ENCODE measurements at regions not wholly inside any gene's neighbourhood (a gene's known extent, or its start where the extent isn't known, plus 50 kb on each side); places are given as distances from the start of the nearest gene placed in this dataset.
"Not testable (repeated sequence)": the region's sequence is repeated elsewhere in the genome, so short reads cannot be mapped to it uniquely, and the experiment has no call there.

GRCh38 chr2:87956613-87957012, 59.7 kb downstream of the RNU2-63P start:
- not testable (repeated sequence) for FAIRE-seq; DNase-seq (ENCODE audit: insufficient read length, low spot score)

DNA sequence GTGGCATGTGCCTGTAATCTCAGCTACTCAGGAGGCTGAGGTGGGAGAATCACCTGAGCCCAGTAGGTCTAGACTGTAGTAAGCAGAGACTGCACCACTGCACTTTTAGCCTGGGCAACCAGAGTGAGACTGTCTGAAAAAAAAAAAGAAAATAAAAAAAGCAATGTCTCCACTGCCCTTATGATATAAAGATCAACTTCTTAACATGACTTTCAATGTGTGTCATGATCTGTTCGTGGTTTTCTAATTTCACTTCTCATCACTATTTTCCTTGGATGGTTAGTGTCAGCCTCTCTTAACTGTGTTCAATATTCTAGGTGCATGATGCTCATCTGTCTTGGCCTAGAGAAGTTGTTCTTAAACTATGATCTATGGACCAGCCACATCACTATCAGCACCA, 67.3 kb downstream of the RNU2-63P start:
- DNase-seq (ENCODE audit: insufficient read length, low spot score); FAIRE-seq: not testable (repeated sequence)

DNA sequence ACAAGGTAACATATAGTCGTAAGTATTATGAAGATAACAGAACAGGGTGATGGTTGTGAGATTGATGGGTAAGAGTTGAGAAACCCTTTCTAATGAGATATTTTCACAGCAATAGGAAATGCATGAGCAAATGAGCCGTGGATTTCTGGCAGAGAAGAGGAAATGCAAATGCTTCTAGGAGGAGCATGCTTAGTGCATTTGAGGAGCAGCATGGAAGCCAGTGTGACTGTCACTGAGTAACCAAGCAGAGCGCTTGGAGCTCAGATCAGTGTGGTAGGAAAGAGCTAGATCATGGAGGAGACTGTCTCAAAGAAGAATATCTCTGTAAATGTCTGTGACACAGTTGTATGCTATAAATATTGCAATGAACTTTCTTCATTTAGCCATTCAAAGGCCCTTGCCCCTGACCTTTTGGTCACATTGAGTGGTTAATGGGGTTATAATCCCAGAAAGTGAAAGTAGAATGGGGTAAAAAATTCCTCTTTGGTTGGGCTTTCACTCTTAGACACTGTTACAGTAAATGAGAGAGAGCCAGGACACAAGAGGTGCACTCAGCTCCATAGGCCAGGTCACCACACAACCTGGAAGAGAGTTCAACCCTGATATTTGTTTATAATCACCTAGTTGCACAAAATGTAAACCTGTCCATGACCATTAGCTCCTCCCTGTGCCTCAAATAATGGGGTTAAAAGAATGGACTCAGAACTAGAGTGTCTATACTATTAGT, 69.5 kb downstream of the RNU2-63P start:
- not testable (repeated sequence) for DNase-seq (ENCODE audit: insufficient read length, low spot score); FAIRE-seq

DNA sequence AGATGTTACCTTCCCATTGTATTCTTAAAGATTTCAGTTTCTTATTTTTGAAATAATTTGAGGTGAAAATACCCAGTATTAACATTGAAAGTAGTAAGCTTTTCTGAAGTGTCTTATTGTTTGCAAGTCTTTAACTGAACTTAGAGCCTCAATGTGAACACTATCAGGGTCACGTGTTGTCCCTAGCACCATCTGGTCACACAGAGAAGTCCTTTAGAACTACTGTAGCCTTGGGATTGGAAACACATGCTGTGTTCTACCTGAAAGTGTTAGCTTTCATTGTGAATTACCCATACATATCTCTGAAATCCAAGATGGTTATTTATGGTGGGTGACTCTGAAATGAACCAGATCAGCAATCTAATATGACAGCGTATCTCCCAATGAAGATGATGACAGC, 77.0 kb downstream of the RNU2-63P start:
- FAIRE-seq = peak; percentile 71

DNA sequence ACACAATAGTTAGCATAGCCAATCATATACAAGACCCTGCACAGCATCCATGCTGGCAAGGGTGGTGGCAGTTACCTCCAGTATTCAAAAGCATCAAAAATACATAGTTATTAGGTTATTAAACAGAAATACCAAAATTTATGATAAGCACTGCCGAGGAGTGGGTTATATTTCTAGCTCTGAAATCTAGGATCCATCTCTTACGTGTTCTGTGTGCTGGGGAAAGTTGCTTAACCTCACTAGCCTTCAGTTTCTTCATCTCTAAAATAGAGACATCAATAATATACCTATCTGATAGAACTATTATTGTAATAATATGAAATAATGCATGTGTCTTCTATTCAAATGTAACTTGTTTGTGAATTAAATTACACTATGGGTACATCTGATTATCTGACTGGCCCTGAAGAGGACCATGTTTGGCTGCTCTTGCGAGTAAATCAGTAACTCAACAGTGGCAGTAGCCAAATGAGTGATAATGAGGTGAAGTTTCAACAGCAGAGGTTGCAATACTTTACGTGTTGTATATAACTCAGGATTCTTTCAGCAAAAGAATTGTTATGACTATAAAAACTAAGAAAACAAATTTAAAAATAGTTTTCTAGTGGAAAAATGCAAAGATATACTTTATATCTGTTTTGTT, 93.5 kb upstream of the RGPD2 start:
- not testable (repeated sequence) for FAIRE-seq; DNase-seq (ENCODE audit: insufficient read length, low spot score)

More for the DNA sequence above, 77.0 kb downstream of the RNU2-63P start:
- not testable (repeated sequence) for DNase-seq (ENCODE audit: insufficient read length, low spot score)

DNA sequence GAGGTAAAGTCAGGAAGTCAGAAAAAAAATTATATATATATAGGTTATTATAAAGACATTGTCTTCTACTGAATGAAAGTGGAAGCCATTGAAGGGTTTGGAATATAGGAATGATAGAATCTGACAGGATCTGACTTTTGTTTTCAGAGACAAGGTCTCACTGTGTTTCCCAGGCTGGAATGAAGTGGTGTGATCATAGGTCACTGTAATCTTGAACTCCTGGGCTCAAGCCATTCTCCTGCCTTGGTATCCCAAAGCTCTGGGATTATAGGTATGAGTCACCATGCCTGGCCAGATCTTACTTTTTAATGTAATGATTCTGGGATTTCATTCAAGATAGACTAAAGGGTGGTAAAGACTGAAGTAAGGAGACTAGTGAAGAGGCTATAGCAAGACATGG, 91.6 kb upstream of the RGPD2 start:
- not testable (repeated sequence) for DNase-seq (ENCODE audit: insufficient read length, low spot score); FAIRE-seq

GRCh38 chr2:87910848-87911247, 85.3 kb upstream of the RGPD2 start:
- peak; percentile 85 for FAIRE-seq
- DNase-seq (ENCODE audit: insufficient read length, low spot score) = not testable (repeated sequence)

- FAIRE-seq; DNase-seq (ENCODE audit: insufficient read length, low spot score): not testable (repeated sequence)
These were observed 83.4 kb upstream of the RGPD2 start for GRCh38 chr2:87909042-87909441.

- not testable (repeated sequence) for DNase-seq (ENCODE audit: insufficient read length, low spot score); FAIRE-seq
These were observed 82.0 kb upstream of the RGPD2 start for GRCh38 chr2:87907556-87908099.

- not testable (repeated sequence) for DNase-seq (ENCODE audit: insufficient read length, low spot score); FAIRE-seq
These were observed 77.9 kb upstream of the RGPD2 start for GRCh38 chr2:87903242-87904114.

DNA sequence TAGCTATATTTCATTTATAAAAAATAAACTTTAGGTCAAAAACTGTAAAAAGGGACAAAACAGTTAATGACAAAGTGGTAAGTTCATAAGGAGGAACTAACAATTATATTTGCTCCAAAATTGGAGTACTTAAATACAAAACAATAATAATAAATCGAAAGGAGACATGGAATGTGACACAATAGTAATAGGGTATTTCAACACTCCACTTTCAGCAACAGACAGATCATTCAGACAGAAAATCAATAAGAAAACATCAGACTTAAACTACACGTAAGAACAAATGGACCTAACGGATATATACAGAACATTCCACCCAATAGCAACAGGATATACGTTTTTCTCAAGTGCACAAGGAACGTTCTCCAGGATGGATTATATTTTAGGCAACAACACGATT, 58.1 kb upstream of the RGPD2 start:
- not testable (repeated sequence) for FAIRE-seq; DNase-seq (ENCODE audit: insufficient read length, low spot score)
